ENCODE measurements at regions not wholly inside any gene's neighbourhood (a gene's known extent, or its start where the extent isn't known, plus 50 kb on each side); places are given as distances from the start of the nearest gene placed in this dataset.

DNA sequence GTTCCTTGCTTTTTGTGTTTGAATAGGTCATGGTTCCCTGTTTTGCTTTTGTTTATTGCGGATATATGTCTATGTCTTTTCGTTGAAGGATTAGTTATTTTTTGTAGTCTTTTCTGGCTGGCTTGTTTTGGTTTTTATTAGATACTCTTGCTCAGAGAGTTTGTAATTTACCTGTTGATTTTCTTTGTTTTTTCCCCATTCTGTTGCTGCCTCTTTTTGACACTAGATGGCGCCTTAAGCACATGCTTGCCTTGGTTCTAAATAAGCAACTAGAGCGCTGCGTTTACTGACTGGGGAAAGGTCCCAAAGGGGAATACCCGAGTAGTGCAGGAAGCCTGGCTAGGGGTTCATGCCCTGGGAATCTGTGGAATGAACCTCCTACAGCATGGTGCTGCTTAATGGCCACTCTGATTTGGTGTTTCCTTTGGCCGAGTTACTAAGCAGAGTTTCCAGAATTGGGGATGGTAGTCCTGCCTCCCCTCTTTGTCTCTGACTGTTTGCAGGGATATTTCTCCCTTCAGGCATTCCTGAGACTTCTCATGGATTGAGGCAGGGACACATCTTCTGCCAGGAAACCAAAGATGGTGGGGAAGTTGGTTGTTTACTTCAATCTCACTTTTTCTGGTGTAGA lies 143.2 kb downstream of the PTPRU start:
- peak; percentile 56 for DNase-seq
